ENCODE measurements at regions not wholly inside any gene's neighbourhood (a gene's known extent, or its start where the extent isn't known, plus 50 kb on each side); places are given as distances from the start of the nearest gene placed in this dataset.
"Not testable (repeated sequence)": the region's sequence is repeated elsewhere in the genome, so short reads cannot be mapped to it uniquely, and the experiment has no call there.

GRCh38 chr9:65503696-65504095 is 172.0 kb upstream of the ZNG1E start:
- TF ChIP-seq POLR2AphosphoS5 (IDR thresholded peaks at IDR 0.05; ENCODE audit: borderline replicate concordance, low read depth, low read length); EZH2 (IDR thresholded peaks at IDR 0.05); FOXP2 (optimal IDR thresholded peaks at IDR 0.05; ENCODE audit: control extremely low read depth, extremely low read length, insufficient read depth): not testable (repeated sequence)
